ENCODE measurements at regions not wholly inside any gene's neighbourhood (a gene's known extent, or its start where the extent isn't known, plus 50 kb on each side); places are given as distances from the start of the nearest gene placed in this dataset.

DNA sequence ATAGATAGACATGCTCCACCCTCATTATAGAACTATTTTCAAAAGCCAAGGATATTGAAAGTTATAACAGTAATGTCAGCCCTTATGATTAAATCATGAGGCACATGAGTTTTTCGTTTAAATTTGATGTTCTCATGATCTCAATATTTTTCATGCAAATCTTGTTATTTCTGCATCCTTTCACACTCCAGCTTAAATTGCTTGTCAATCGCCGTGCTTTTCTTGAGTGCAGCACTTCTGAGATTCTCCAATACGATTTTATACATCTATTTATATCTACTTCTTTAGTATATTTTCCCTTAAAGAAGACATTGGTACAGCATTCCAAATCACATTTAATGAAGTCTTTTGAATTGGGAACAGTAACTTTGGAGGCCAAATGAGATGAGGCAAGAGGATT is 171.2 kb upstream of the GBE1 start:
- DNase-seq: no peak

DNA sequence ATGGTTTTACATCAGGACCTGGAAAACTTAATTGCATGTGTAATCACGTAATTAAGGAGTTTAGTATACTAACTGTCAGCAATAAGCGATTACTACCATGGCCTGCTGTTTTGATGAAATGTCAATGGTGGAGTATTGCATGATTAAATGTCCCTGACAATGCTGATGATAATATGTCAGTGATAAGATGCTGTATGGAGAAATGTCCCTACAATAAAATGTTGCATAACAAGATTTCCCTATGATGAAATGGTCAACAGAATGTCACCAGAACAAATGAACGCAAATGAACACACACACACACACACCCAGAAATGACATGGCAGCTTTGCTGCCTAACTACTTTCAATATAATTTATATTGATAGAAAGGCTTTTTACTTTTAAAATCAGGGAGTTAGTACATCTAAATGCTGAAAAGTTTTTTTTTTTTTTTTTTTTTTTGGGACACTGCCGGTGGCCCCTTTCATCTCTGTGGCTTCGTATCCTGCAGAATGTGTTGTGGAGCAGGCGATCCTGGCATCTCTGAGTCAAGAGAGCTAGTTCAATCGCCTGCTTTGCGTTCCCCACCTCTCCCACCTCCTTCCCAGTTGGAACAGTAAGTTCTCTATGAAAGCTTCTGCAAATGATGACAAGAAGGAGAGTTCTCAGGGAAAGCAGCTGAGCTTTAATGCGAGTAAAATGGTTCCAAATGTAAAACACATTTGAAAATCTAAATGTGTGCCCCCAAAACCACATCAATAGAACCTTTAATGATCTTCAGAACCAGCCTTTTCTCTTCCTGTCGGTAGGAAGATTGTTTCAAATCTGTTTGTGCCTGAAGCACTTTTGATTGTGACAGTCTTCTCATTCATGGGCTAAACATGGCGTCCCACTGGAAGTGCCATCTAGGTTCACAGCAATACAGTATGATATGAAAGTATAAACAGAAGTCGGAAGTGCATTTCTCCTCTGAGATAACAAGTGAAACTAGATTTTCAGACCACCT is 170.1 kb upstream of the GBE1 start:
- Mint-ChIP-seq H3K27ac (no peak overlapping the region), H3K4me1 (no peaks in the 10 kb centered on the region), H3K4me3 (no peak overlapping the region), H3K36me3 (ENCODE audit: low read depth) (no peaks in the 10 kb centered on the region), H3K9me3 (no peaks in the 10 kb centered on the region), H3K27me3 (no peaks in the 10 kb centered on the region)
- DNase-seq: no peak
- intact Hi-C loops (cut with micrococcal nuclease): no loop called here

More for the DNA sequence above, 171.2 kb upstream of the GBE1 start:
- H3K4me1 Mint-ChIP-seq: no peaks in the 10 kb centered on the region
- no peak overlapping the region for H3K27ac Mint-ChIP-seq
- no peaks in the 10 kb centered on the region for H3K9me3 Mint-ChIP-seq
- intact Hi-C loops (cut with micrococcal nuclease): no loop called here
- no peaks in the 10 kb centered on the region for H3K36me3 Mint-ChIP-seq (ENCODE audit: low read depth)
- H3K27me3 Mint-ChIP-seq: no peaks in the 10 kb centered on the region
- no peak overlapping the region for H3K4me3 Mint-ChIP-seq

DNA sequence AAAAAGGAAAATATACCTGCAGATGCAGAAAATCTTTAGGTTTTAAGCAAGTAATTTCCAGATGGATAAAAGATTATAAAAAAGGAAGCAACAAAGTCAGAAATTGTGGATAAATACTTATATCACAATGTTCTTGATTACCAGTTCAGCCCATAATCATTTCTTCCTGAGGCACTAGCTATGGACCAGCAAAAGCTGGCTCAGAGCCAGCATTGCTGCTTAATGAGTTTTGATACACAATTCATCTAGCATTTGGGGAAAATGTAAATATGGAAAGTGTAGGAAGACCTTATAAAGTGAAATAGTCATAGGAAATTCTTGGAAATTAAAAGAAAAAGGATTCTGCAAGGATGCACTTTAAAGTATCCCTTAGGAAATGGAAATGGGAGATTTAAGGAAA is 168.3 kb upstream of the GBE1 start:
- intact Hi-C loops (cut with micrococcal nuclease): no loop called here
- H3K4me3 Mint-ChIP-seq: no peak overlapping the region
- no peak overlapping the region for H3K27ac Mint-ChIP-seq
- H3K9me3 Mint-ChIP-seq: no peaks in the 10 kb centered on the region
- H3K4me1 Mint-ChIP-seq: no peaks in the 10 kb centered on the region
- H3K27me3 Mint-ChIP-seq: no peaks in the 10 kb centered on the region
- H3K36me3 Mint-ChIP-seq (ENCODE audit: low read depth): no peaks in the 10 kb centered on the region
- DNase-seq: no peak

DNA sequence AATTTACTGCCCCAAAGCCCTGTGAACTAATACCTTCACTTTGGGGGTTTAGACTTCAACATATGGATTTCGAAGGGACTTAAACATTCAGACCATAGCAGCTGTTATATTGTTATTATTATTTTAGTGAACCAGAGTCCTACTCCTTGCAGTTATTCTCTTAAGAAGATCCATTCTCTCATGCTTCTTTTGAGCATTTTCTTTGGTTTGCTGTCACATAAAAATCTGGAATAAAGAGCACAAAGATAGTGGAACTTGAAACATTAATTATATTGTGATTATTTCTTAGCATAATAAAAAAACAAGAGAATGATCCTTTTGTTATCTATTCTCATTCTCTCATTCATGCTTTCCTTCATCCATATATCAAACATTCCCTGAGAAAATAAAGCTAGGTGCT is 166.4 kb upstream of the GBE1 start:
- Mint-ChIP-seq H3K36me3 (ENCODE audit: low read depth) (no peaks in the 10 kb centered on the region), H3K9me3 (no peaks in the 10 kb centered on the region), H3K27me3 (no peaks in the 10 kb centered on the region), H3K27ac (no peak overlapping the region), H3K4me1 (no peaks in the 10 kb centered on the region), H3K4me3 (no peak overlapping the region)
- no peak for DNase-seq
- intact Hi-C loops (cut with micrococcal nuclease): no loop called here

DNA sequence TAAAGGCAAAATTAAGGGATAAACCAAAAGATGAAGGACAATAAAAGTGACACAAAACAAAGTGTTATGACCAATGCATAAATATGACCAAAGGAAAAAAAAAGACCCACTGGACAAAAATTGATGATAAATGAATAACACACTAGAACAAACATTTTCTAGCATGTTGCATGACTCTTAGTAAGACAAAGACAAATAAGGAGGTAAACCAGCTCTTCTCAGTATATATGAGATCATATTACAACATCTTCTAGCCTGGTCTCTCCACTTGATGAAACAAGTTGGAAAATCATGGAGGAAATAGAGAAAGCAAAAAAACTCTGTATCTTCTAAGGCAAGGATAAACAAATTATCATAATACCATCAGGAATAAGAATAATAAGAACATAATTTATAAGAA is 163.9 kb upstream of the GBE1 start:
- Mint-ChIP-seq H3K27me3 (no peaks in the 10 kb centered on the region), H3K27ac (no peak overlapping the region), H3K36me3 (ENCODE audit: low read depth) (no peaks in the 10 kb centered on the region), H3K4me1 (no peaks in the 10 kb centered on the region), H3K9me3 (no peaks in the 10 kb centered on the region), H3K4me3 (no peak overlapping the region)
- intact Hi-C loops (cut with micrococcal nuclease): no loop called here
- no peak for DNase-seq

DNA sequence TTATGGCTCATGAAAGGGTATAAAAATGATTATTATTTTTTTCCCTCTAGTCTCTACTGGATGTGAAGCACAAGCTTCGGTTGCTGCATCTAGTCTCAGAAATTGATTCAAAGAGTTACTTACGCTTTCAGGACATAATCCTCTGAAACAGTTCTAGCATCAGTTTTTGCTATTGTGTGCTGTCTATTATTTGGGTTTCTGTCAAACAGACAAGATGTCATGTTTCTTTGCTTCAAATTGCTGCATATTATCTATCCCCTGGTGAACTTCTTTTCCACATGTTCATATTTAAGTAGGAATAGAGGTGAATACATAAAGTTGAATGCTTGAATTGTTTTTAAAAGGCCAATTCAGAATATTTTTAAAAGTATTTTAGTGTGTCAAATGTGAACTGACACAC is 161.6 kb upstream of the GBE1 start:
- Mint-ChIP-seq H3K27me3 (no peaks in the 10 kb centered on the region), H3K4me3 (no peak overlapping the region), H3K9me3 (no peaks in the 10 kb centered on the region), H3K4me1 (no peaks in the 10 kb centered on the region), H3K27ac (no peak overlapping the region), H3K36me3 (ENCODE audit: low read depth) (no peaks in the 10 kb centered on the region)
- DNase-seq: no peak
- intact Hi-C loops (cut with micrococcal nuclease): no loop called here

DNA sequence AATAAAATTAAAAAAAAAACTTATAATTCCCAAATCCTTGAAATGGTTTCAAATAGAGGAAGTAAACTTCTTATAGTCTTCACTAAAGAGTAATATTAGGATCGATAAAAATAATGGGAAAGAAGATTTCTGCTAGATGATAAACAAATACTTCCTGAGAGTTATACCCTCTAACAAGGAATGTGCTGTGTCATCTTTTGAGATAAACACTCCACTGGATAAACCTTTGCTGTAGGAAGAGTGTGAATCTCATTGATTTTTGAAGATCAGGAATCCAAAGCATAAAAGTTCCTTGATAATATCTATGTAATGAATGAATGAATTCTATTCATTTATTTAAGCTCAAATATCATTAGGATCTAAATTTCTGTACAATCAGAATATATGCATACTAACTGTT is 161.0 kb upstream of the GBE1 start:
- Mint-ChIP-seq H3K9me3 (no peaks in the 10 kb centered on the region), H3K27me3 (no peaks in the 10 kb centered on the region), H3K27ac (no peak overlapping the region), H3K4me1 (no peaks in the 10 kb centered on the region), H3K36me3 (ENCODE audit: low read depth) (no peaks in the 10 kb centered on the region), H3K4me3 (no peak overlapping the region)
- intact Hi-C loops (cut with micrococcal nuclease): no loop called here
- DNase-seq: no peak

DNA sequence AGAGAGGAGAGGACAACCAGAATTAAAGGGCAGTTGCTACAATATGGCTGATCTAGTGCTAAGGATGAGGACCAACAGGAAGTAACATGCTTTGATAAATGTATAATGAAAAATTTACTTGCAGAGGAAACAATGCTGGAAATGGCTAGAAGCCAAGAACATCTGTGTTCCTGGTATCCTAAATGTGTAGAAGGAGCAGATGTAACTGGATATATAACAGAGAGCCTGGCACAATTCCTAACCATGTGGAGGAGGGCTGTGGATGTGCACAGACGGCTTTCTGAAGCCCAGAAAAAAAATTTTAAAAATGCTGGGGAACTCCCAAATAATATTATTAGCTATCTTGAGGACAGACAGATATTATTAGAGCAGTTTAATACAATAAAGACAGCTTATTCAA is 159.4 kb upstream of the GBE1 start:
- Mint-ChIP-seq H3K9me3 (no peaks in the 10 kb centered on the region), H3K4me1 (no peaks in the 10 kb centered on the region), H3K4me3 (no peak overlapping the region), H3K36me3 (ENCODE audit: low read depth) (no peaks in the 10 kb centered on the region), H3K27me3 (no peaks in the 10 kb centered on the region), H3K27ac (no peak overlapping the region)
- no peak for DNase-seq
- intact Hi-C loops (cut with micrococcal nuclease): no loop called here

DNA sequence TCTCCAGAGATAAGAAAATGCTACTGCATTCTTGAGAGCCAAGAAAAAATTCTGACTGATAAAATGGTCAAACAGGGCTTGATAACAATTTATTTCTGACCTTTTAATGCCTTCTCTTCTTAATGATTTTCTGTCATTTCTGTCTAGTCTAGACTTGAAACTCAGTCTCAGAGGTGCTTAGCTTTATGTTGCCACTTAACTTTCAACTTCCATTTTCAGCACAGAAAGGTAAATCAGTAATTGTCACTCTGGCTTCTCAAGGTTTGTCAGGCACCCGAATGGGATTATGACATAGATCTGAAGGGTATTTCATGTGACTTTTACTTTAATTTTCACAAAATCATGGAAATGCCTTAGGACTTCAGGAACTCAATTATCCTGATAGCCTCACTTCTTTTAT is 155.4 kb upstream of the GBE1 start:
- Mint-ChIP-seq H3K4me3 (no peak overlapping the region), H3K27ac (no peak overlapping the region), H3K4me1 (no peaks in the 10 kb centered on the region), H3K27me3 (no peaks in the 10 kb centered on the region), H3K9me3 (no peaks in the 10 kb centered on the region), H3K36me3 (ENCODE audit: low read depth) (no peaks in the 10 kb centered on the region)
- DNase-seq: no peak
- intact Hi-C loops (cut with micrococcal nuclease): loop anchor here (10.0 kb wide), 1 partner anchor 422 kb away; no protein-coding TSS in a partner anchor

DNA sequence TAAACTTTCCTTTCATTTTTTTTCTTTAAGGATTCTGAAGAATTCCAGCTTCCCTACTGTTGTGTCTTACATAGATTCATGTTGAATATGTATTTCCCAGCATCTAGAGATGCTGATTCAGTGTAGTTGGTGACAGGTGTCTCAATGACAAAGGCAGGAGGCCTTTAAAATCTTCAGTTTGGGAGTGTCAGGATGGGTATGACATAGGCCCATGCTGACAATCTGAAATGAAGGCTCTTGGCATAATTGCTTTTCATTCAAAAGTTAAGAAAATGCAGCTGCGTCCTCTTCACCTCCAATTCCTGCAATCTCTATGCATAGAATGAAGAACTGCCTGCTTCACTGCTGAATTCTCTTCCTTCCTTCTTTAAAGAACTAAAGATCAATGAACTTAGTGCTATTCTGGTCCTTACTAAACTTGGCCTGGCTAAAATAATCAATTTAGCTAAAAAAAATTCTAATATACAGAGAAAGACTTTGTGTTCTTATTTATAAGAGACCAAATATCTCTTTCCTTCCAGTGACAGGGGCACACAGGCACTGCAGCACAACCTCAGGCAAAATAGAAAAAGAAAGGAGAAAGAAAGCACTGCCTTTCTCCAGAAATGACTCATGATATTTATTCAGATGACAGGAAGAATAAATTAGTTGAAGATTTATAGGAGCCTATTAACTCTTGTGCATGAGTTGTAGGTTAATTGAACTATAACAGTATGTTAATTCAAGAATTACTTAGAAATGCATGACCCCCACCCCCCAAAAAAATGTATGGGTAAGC is 152.6 kb upstream of the GBE1 start:
- no peak for DNase-seq
- Mint-ChIP-seq H3K4me1 (no peaks in the 10 kb centered on the region), H3K4me3 (no peak overlapping the region), H3K36me3 (ENCODE audit: low read depth) (no peaks in the 10 kb centered on the region), H3K9me3 (no peaks in the 10 kb centered on the region), H3K27ac (no peak overlapping the region), H3K27me3 (no peaks in the 10 kb centered on the region)
- intact Hi-C loops (cut with micrococcal nuclease): loop anchor here (5.0 to 10.0 kb wide), 3 partner anchors 218 to 1608 kb away; no protein-coding TSS in a partner anchor

DNA sequence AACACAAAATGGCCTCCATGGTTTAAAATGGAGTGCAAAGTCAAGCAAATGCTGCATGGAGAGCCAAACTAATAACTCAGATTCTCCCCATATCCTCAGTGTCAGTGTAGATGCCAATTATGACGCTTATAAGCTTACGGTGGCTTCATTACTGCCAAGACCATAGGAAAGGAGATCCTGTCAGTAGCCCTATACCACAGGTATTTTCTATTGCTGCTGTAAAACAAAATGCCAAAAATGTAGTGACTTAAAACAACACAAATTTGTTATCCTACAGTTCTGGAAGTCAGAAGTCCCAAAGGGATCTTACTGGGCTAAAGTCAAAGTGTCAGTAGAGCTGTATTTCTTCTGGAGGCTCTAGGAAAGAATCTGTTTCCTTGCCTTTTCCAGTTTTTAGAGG is 149.8 kb upstream of the GBE1 start:
- no peak overlapping the region for H3K4me3 Mint-ChIP-seq
- intact Hi-C loops (cut with micrococcal nuclease): loop anchor here (5.0 to 10.0 kb wide), 3 partner anchors 221 to 1611 kb away; no protein-coding TSS in a partner anchor
- DNase-seq: no peak
- H3K27me3 Mint-ChIP-seq: no peaks in the 10 kb centered on the region
- no peaks in the 10 kb centered on the region for H3K36me3 Mint-ChIP-seq (ENCODE audit: low read depth)
- no peak overlapping the region for H3K27ac Mint-ChIP-seq
- H3K9me3 Mint-ChIP-seq: no peaks in the 10 kb centered on the region
- H3K4me1 Mint-ChIP-seq: no peaks in the 10 kb centered on the region

DNA sequence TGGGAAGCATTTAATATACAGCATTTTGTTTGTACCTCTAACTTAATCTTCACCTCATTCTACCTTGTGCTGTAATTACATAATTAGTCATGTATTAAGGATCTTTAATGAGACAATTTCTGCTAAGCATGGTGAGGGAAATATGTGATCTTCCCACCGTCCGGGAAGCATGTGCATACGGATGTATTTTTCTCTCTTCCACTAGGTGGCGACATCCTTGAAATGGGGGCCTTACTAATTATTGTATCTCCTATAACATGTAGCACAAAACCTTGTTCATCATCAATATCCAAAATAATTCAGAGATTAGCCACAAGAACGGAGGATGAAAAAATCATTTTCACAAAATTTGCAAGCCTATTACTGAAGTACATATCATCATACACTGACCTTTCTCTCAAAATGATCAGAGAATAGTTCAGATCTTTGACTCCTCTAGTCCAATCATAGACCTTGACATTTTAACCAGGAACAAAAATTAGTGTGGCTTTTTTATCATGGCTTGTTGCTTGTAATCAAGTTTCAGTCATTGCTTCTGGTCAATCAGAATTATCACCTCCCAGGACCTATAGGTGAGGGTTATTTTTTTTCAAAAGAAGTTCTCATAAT is 148.9 kb upstream of the GBE1 start:
- H3K4me1 Mint-ChIP-seq: no peaks in the 10 kb centered on the region
- no peaks in the 10 kb centered on the region for H3K36me3 Mint-ChIP-seq (ENCODE audit: low read depth)
- H3K27me3 Mint-ChIP-seq: no peaks in the 10 kb centered on the region
- DNase-seq: peak; percentile 71
- no peaks in the 10 kb centered on the region for H3K9me3 Mint-ChIP-seq
- H3K27ac Mint-ChIP-seq: no peak overlapping the region
- intact Hi-C loops (cut with micrococcal nuclease): loop anchor here (5.0 to 10.0 kb wide), 3 partner anchors 222 to 1612 kb away; no protein-coding TSS in a partner anchor
- H3K4me3 Mint-ChIP-seq: no peak overlapping the region

DNA sequence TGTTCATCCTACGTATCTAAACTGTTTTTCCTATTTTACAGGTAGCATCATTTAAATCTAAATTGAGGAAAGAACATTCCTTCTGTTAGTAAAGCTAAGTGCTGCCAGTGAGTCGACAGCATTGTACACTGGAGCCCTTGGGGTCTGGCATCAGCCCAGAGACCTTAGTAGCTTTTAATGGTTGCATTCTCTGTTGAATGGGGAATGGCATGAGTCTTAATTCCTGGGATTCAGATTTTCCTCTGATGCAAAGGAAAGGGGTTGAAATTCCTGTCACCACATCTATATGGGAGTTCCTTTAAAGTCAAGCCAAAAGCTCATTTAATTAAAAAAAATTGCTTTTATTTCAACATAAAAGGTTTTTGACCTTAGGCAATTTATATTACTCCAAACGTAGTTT is 148.4 kb upstream of the GBE1 start:
- DNase-seq: no peak
- Mint-ChIP-seq H3K9me3 (no peaks in the 10 kb centered on the region), H3K27me3 (no peaks in the 10 kb centered on the region), H3K36me3 (ENCODE audit: low read depth) (no peaks in the 10 kb centered on the region), H3K4me3 (no peak overlapping the region), H3K27ac (no peak overlapping the region), H3K4me1 (no peaks in the 10 kb centered on the region)
- intact Hi-C loops (cut with micrococcal nuclease): loop anchor here (5.0 to 10.0 kb wide), 4 partner anchors 223 to 1613 kb away; no protein-coding TSS in a partner anchor

DNA sequence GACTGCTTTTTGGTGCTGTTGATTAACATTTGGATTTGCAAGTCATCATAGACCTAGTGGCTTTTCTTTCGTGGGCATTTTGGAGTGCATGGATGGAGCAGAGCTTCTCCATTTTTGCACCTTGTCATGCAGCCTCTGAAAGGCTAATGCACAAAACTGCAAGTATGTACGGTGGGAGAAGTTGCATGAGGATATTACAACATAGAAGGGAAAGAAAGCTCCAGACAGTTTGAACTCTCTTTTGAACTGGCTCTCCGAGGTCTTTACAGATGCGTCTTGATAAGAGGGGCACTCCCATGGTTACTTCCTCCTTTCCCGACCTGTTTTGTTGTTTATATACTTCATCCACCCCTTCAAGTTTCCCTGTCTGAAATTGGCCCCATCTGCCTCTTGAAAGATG is 147.1 kb upstream of the GBE1 start:
- DNase-seq: no peak
- intact Hi-C loops (cut with micrococcal nuclease): loop anchor here (5.0 kb wide), 1 partner anchor 241 kb away; no protein-coding TSS in a partner anchor
- H3K36me3 Mint-ChIP-seq (ENCODE audit: low read depth): no peaks in the 10 kb centered on the region
- H3K4me1 Mint-ChIP-seq: no peaks in the 10 kb centered on the region
- H3K9me3 Mint-ChIP-seq: no peaks in the 10 kb centered on the region
- H3K27me3 Mint-ChIP-seq: no peaks in the 10 kb centered on the region
- H3K4me3 Mint-ChIP-seq: no peak overlapping the region
- H3K27ac Mint-ChIP-seq: no peak overlapping the region
